OCI-LY3 (cell line): ENCODE measurements at regions not wholly inside any gene's neighbourhood (a gene's known extent, or its start where the extent isn't known, plus 50 kb on each side); places are given as distances from the start of the nearest gene placed in this dataset.

ENCODE experiments used
- EZH2phosphoT487 ChIP-seq: fragments of 200-600 bp; shearing (Covaris generic); IDR thresholded peaks from 2 replicates; pipeline ENCODE4 v1.6.1; 2018; ENCODE audit warnings: antibody characterized with exemption, mixed run types, low read depth
- TF ChIP-seq, protein P1 (sequence below): fragments of 200-600, 300-600 bp; sonication (generic); IDR thresholded peaks from 2 replicates; pipeline ENCODE4 v1.5.1; 2014; ENCODE audit warnings: antibody characterized with exemption, low read length, low read depth

DNA sequence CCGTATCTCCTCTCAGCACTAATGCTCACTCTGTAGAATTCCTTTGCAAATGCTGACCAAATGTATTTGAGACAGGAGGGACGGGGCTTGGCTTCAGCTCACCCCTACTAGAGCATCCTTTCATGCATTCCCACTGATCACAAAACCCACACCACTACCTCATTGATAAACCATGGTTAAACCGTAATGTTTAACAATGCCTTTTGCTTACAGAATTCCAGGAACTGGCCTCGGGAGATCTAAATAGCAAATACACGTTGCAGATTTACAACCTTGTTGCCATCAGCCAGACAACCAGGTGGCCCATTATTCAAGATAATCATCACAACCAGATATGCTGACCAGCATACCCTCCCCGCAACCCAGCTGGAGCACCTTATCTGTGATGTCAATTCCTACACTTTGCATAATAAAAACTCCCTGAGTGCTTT is 391.9 kb downstream of the KCTD8 start:
- TF ChIP-seq, protein P1, sequence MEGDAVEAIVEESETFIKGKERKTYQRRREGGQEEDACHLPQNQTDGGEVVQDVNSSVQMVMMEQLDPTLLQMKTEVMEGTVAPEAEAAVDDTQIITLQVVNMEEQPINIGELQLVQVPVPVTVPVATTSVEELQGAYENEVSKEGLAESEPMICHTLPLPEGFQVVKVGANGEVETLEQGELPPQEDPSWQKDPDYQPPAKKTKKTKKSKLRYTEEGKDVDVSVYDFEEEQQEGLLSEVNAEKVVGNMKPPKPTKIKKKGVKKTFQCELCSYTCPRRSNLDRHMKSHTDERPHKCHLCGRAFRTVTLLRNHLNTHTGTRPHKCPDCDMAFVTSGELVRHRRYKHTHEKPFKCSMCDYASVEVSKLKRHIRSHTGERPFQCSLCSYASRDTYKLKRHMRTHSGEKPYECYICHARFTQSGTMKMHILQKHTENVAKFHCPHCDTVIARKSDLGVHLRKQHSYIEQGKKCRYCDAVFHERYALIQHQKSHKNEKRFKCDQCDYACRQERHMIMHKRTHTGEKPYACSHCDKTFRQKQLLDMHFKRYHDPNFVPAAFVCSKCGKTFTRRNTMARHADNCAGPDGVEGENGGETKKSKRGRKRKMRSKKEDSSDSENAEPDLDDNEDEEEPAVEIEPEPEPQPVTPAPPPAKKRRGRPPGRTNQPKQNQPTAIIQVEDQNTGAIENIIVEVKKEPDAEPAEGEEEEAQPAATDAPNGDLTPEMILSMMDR: no peak
- no peak for TF ChIP-seq EZH2phosphoT487
